OCI-LY7 (cell line): ENCODE measurements at regions not wholly inside any gene's neighbourhood (a gene's known extent, or its start where the extent isn't known, plus 50 kb on each side); places are given as distances from the start of the nearest gene placed in this dataset.

Experiments used
- CTCF ChIP-seq: fragments of 200-600 bp; sonication (generic); conservative IDR thresholded peaks from 2 replicates; pipeline ENCODE4 v1.5.1; 2014; ENCODE audit warnings: mild to moderate bottlenecking, antibody characterized with exemption, low read length, moderate library complexity, mixed read lengths
- EZH2phosphoT487 ChIP-seq: fragments of 200-600 bp; sonication (generic); IDR thresholded peaks from 2 replicates; pipeline ENCODE4 v1.6.1; 2018; ENCODE audit warnings: low read depth, borderline replicate concordance, mild to moderate bottlenecking, mixed run types, antibody characterized with exemption, low read length, moderate library complexity, mixed read lengths

- TF ChIP-seq CTCF (no peak), EZH2phosphoT487 (no peak)
Measured at GRCh38 chr6:111971866-111972532, 81.9 kb upstream of the CCN6 start.
